CD4-positive, alpha-beta T cell treated with Interleukin-17A for 1 hour (primary cell): ENCODE measurements at regions not wholly inside any gene's neighbourhood (a gene's known extent, or its start where the extent isn't known, plus 50 kb on each side); places are given as distances from the start of the nearest gene placed in this dataset.

ENCODE experiments used
- DNase-seq: peaks from one replicate; pipeline ENCODE4 v3.0.0-alpha.2; 2020

DNA sequence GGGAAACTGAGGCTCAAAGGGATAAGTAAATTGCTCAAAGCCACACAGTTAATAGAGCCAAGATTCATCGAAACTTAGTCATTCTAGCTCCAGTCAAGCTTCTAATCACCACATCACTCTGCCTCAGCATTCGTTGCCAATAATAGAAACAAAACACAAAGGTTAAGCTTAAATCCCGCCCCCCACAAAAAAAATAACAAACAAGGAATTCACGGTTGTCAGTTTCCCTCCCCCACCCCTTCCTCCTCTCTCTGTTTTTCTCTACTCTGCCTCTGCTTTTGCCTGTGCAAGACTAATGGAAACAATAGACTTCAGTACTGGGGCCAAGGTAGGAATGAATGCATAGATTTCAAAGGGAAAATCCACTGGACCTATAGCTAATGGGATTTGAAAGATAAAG, 70.7 kb upstream of the ZNF644 start:
- no peak for DNase-seq

DNA sequence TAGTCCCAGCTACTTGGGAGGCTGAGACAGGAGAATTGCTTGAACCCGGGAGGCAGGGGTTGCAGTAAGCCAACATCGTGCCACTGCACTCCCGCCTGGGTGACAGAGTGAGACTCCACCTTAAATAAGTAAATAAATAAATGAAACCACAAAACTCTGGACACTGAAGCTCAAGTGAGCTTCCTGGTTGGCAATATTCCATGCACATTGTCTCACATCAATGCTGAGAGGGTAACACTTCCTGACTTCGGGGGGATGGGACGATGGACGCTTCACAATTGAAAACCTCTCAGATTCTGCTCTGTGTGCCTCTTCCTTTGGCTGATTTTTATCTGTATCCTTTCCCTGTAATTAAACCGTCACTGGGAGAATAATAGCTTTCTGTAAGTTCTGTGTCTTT, 70.0 kb upstream of the ZNF644 start:
- no peak for DNase-seq

DNA sequence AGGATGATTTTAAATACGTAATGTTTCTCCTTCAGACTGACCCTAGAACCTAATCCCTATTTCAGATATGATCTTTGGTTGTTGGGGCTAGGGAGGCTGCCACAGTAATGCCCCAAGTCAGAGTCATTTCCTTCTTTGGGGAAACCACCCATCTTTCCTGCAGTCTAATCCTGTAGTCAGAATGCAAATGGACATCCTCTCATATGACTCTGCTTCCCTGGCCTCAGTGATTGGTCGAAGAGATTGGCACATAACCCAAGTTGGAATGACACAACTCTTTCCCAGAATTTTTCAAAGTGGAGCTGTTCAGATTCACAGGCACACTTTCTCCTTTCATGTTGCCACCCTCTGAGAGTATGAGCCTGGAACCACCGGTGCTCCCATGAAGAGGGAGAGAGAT, 58.8 kb upstream of the ZNF644 start:
- no peak for DNase-seq

DNA sequence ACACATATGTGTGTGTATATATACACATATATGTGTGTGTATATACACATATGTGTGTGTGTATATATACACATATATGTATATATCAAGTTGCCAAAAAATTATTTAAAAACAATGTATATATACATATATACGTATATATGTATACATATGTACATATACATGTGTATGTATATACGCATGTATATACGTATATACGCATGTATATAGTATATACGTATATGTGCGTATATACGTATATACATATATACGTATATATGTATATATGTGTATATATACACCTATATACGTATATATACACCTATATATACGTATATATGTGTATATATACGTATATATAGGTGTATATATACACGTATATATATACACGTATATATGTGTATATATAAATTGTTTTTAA, 57.0 kb upstream of the ZNF644 start:
- no peak for DNase-seq

DNA sequence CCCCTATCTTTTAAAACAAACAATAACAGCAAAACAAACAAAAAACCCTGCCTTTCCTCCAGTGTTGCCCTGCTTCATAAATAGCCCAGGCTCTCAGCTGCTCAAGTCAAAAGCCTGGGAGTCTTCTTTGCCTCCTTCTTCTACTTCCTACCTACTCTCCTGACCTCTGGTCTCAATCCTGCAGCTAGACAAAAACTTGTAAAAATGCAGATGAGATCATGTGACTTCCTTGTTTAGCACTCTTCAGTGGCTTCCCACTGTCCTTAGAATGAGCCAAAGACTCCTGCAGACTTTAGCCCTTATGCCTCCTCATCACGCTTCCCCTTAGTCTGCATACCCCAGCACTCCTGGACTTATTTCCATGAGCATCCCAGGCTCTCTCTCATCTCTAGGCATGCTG, 55.0 kb upstream of the ZNF644 start:
- no peak for DNase-seq

DNA sequence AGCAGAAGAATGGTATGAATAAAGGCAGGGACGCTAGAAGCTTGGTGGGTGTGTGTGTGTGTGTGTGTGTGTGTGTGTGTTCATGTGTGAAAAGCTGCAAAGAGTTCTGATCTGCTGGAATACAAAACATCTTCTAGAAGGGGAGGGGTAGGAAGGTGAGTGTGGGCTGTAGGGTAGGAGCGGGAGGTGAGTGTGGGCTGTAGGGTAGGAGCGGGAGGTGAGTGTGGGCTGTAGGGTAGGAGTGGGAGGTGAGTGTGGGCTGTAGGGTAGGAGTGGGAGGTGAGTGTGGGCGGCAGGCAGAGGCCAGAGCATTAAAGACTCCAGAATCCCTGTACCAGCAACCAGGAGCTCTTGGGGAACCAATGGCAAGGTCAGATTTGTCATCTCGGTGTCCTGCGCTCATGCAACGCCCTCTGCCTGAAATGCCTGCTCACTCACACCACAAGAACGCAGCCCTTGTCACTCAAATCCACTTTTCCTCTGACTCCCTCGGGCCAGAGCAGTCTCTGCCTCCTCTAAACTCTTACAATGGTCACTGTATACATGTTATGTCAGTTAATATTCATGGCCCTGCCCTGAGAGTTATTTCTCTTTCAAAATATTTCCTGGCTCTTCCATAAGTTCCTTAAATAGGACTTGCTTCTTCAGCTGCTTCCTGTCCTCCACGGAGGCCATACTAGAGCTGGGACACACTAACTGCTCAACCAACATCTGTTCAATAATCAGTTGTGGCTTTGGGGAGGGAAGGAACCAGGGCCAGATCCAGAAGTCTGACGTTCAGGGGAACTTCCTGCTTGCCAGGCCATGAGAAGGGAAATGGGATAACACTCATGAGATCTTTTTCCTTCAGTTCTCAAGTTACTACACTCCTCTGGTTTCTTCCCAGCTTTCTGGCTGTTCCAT, 53.6 kb upstream of the ZNF644 start:
- no peak for DNase-seq

DNA sequence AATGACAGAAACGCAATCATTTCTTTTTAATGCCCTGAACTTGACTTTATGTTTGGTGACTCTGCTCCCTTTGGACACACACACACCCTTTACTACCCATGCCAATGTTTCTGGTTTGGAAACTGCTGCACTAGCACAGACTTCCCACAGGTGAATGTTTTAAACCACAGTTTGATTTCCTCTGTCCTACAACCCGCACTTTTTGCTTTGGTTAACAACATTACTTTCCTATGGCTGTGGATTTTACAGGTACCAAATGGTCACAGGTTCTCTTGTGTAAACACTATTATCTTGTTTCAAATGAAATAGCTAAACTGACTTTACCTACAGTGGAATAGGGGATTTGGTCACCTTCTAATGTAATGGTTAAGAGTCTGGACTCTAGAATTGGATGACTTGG, 51.5 kb upstream of the ZNF644 start:
- no peak for DNase-seq

DNA sequence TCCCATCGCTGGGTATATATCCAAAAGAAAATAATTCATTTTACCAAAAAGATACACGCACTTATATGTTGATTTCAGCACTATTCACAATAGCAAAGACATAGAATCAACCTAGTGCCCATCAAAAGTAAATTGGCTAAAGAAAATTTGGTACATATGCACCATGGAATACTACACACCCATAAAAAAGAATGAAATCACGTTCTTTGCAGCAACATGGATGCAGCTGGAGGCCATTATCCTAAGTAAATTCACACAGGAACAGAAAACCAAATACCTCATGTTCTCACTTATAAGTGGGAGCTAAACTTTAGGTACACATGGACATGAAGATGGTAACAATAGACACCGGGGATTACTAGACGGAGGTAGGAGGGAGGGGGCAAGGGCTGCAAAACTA, 50.0 kb upstream of the ZNF644 start:
- DNase-seq: no peak
